ENCODE measurements at regions not wholly inside any gene's neighbourhood (a gene's known extent, or its start where the extent isn't known, plus 50 kb on each side); places are given as distances from the start of the nearest gene placed in this dataset.

GRCh38 chr12:42793166-42793565, 203.6 kb upstream of the PRICKLE1 start:
- TF ChIP-seq CTCF (IDR thresholded peaks at IDR 0.05; ENCODE audit: insufficient read depth, low read length) (no peak), POLR2AphosphoS5 (IDR thresholded peaks at IDR 0.05; ENCODE audit: low read depth) (no peak), GABPA (IDR thresholded peaks at IDR 0.05; ENCODE audit: low read depth) (no peak), REST (IDR thresholded peaks at IDR 0.05; ENCODE audit: insufficient replicate concordance, low read depth) (no peak), SPI1 (IDR thresholded peaks at IDR 0.05; ENCODE audit: borderline replicate concordance, low read depth) (no peak)

All from HL-60 (cell line).